ENCODE measurements at regions not wholly inside any gene's neighbourhood (a gene's known extent, or its start where the extent isn't known, plus 50 kb on each side); places are given as distances from the start of the nearest gene placed in this dataset.

DNA sequence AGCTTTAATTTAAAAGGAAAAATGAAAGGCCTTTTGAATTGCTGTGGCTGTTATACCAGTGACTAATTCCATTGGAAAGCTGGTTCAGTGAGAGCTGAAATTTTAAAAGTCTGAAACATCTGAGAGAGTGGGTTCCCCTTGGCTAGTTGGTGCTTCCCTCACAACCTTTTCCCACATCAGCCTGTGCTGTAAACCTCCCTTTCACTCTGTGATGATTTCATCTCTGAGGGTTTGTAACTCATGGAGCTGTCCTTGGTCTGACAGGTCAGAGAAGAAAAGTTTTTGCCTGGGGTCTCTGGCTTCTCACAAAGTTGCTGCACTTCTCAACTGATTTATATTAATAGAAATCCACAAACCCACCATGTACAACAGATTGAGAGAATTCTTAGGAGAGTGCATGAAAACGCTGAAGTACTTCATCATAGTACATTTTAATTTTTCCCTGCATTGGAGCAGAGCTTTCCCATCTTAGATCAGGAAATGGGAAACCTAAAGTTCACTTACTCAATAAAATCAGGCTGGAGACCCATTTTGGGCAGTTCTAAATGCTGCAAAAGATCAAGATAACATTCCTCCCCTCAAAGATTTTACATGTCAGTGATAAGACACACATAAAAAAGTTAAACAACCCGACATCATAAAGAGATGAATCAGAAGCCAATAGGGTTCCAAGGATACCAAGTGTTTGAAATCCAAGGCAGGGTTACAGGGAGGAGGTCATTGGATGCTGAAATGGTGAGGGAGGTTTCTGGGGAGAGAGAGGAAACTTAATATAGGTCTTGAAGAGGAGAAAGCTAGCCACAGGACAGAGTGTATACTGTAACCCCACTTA, 157.0 kb upstream of the MKLN1 start:
- H3K79me2 ChIP-seq (ENCODE audit: control insufficient read depth, insufficient read depth, low read length), result no peaks in the 10 kb centered on the region
- H3K9ac ChIP-seq (replicated peaks; ENCODE audit: extremely low read depth, insufficient read depth, low read length), result no peak overlapping the region
- no peak overlapping the region for H3K27ac ChIP-seq (ENCODE audit: insufficient read depth, low read depth, low read length)
- no peaks in the 10 kb centered on the region for H4K20me1 ChIP-seq (replicated peaks; ENCODE audit: control insufficient read depth, extremely low read depth, insufficient read depth, low read length)
- BruUV-seq (replicated peaks), result no TSS peak
- no peaks in the 10 kb centered on the region for H3K4me1 ChIP-seq (ENCODE audit: control insufficient read depth, extremely low read depth, insufficient read depth, low read length)
- no peaks in the 10 kb centered on the region for H3K9me1 ChIP-seq (replicated peaks; ENCODE audit: control insufficient read depth, extremely low read depth, insufficient read depth, low read length)
- POLR2A ChIA-PET, result no interaction called here
- TF ChIP-seq GATA2 (IDR thresholded peaks at IDR 0.05; ENCODE audit: insufficient read depth, insufficient read length, low read depth, low read length), result no peak
- TF ChIP-seq POLR2AphosphoS5 (IDR thresholded peaks at IDR 0.05; ENCODE audit: insufficient read depth, low read depth, low read length), result no peak
- TF ChIP-seq, protein P1, sequence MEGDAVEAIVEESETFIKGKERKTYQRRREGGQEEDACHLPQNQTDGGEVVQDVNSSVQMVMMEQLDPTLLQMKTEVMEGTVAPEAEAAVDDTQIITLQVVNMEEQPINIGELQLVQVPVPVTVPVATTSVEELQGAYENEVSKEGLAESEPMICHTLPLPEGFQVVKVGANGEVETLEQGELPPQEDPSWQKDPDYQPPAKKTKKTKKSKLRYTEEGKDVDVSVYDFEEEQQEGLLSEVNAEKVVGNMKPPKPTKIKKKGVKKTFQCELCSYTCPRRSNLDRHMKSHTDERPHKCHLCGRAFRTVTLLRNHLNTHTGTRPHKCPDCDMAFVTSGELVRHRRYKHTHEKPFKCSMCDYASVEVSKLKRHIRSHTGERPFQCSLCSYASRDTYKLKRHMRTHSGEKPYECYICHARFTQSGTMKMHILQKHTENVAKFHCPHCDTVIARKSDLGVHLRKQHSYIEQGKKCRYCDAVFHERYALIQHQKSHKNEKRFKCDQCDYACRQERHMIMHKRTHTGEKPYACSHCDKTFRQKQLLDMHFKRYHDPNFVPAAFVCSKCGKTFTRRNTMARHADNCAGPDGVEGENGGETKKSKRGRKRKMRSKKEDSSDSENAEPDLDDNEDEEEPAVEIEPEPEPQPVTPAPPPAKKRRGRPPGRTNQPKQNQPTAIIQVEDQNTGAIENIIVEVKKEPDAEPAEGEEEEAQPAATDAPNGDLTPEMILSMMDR (IDR thresholded peaks at IDR 0.05; ENCODE audit: extremely low read depth in 1 of 2, insufficient read depth in 1 of 2, low read depth in 1 of 2, low read length in 2 of 2), result no peak
- TF ChIP-seq JUN (IDR thresholded peaks at IDR 0.05; ENCODE audit: borderline replicate concordance, insufficient read depth, insufficient read length, low read depth), result no peak
- TF ChIP-seq, protein P2, sequence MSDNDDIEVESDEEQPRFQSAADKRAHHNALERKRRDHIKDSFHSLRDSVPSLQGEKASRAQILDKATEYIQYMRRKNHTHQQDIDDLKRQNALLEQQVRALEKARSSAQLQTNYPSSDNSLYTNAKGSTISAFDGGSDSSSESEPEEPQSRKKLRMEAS (IDR thresholded peaks at IDR 0.05; ENCODE audit: insufficient read depth, insufficient read length), result no peak
- TF ChIP-seq MYC (IDR thresholded peaks at IDR 0.05; ENCODE audit: low read depth, low read length), result no peak
- TF ChIP-seq EZH2 (IDR thresholded peaks at IDR 0.05; ENCODE audit: borderline replicate concordance, low read depth, low read length, severe bottlenecking), result no peak
- no peak for TF ChIP-seq FOS (IDR thresholded peaks at IDR 0.05; ENCODE audit: borderline replicate concordance, insufficient read depth, low read length)
- TF ChIP-seq POLR2A (IDR thresholded peaks at IDR 0.05; ENCODE audit: low read depth, low read length), result no peak
- no peak overlapping the region for H2AFZ ChIP-seq (ENCODE audit: low read depth, low read length)
- DNase-seq (ENCODE audit: low read depth, low spot score) (no peak), FAIRE-seq (peak; percentile 4)
- dilution Hi-C loops (cut with MboI; ENCODE audit: extremely low pct_ligation_motif_present, low sequenced_read_pairs), result no loop called here
- no peaks in the 10 kb centered on the region for H3K27me3 ChIP-seq (ENCODE audit: control insufficient read depth in 2 of 2, insufficient read depth in 2 of 2, low read length in 2 of 2)
- intact Hi-C loops (cut with micrococcal nuclease), result no loop called here
- no peak overlapping the region for H3K4me3 ChIP-seq (replicated peaks in 1 of 3; ENCODE audit: insufficient read depth in 1 of 3, low read depth in 1 of 3, low read length in 3 of 3)
- no peaks in the 10 kb centered on the region for H3K9me3 ChIP-seq (replicated peaks; ENCODE audit: control insufficient read depth, insufficient read depth, low read length)
- H3K4me2 ChIP-seq (ENCODE audit: insufficient read depth, low read length), result no peak overlapping the region
- CTCF ChIA-PET, result interaction anchor here (0.5 to 1.2 kb wide), 2 partner anchors 10 to 132 kb away, joined by 3 to 5 read pairs; no protein-coding TSS in a partner anchor
- H3K36me3 ChIP-seq (ENCODE audit: control insufficient read depth in 2 of 2, extremely low read depth in 1 of 2, insufficient read depth in 2 of 2, low read length in 2 of 2), result no peaks in the 10 kb centered on the region
